ENCODE measurements at regions not wholly inside any gene's neighbourhood (a gene's known extent, or its start where the extent isn't known, plus 50 kb on each side); places are given as distances from the start of the nearest gene placed in this dataset.

DNA sequence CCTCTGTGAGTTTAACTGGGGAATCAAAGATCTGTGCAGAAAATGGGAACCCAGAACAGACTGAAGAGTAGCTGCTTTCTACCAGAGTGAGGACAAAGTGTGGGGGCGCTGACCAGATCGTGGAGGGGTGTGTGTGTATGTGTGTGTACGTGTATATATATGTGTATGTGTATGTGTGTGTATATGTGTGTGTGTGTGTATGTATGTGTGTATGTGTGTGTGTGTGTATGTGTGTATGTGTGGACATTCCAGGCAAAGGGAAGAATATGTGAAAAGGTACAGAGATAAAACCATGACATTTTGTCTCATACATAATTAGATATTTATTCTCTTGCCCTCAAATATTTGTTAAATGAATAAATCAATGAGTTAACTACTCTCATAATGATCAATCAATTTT lies 54.9 kb upstream of the DPPA4 start:
- TF ChIP-seq, protein P1, sequence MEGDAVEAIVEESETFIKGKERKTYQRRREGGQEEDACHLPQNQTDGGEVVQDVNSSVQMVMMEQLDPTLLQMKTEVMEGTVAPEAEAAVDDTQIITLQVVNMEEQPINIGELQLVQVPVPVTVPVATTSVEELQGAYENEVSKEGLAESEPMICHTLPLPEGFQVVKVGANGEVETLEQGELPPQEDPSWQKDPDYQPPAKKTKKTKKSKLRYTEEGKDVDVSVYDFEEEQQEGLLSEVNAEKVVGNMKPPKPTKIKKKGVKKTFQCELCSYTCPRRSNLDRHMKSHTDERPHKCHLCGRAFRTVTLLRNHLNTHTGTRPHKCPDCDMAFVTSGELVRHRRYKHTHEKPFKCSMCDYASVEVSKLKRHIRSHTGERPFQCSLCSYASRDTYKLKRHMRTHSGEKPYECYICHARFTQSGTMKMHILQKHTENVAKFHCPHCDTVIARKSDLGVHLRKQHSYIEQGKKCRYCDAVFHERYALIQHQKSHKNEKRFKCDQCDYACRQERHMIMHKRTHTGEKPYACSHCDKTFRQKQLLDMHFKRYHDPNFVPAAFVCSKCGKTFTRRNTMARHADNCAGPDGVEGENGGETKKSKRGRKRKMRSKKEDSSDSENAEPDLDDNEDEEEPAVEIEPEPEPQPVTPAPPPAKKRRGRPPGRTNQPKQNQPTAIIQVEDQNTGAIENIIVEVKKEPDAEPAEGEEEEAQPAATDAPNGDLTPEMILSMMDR (conservative IDR thresholded peaks at IDR 0.05; ENCODE audit: low read depth, low read length), result no peak
- TF ChIP-seq EZH2 (IDR thresholded peaks at IDR 0.05; ENCODE audit: low read length, unreplicated experiment) (no peak), EZH2phosphoT487 (IDR thresholded peaks at IDR 0.05; ENCODE audit: borderline replicate concordance, low read length) (no peak)

Measured in PC-3 (cell line).